H1 (cell line): ENCODE measurements at regions not wholly inside any gene's neighbourhood (a gene's known extent, or its start where the extent isn't known, plus 50 kb on each side); places are given as distances from the start of the nearest gene placed in this dataset.

Source experiments
- CTCF ChIA-PET: fragments of 300-600 bp; sonication (Branson Sonifier 250); formaldehyde crosslinking; loops from one replicate; lab custom pipeline; 2021; ENCODE audit not compliant: partially characterized antibody; lab: Charles Lee
- POLR2A ChIA-PET: fragments of 300-600 bp; sonication (Branson Sonifier 250); formaldehyde crosslinking; loops from one replicate; lab custom pipeline; 2021; ENCODE audit warnings: inconsistent platforms; ENCODE audit not compliant: partially characterized antibody; lab: Charles Lee
- DNase-seq, 2 experiments: peaks; one replicate each; pipeline versions ENCODE4 v3.0.0 to v3.0.0-alpha.2; 2010 to 2022; ENCODE audit warnings: low spot score in 2 of 2, low read depth in 1 of 2, mixed read lengths in 1 of 2
- FAIRE-seq: peaks from 2 replicates; lab custom pipeline; 2011; peaks lifted over from hg19 to GRCh38; lab: Jason Lieb, UNC
- H2AFZ ChIP-seq: 2 replicates; pipeline ENCODE4 v1.8.1; 2012; ENCODE audit warnings: low read length, inconsistent platforms
- H2AK5ac ChIP-seq: 2 replicates; pipeline ENCODE4 v1.6.1; 2013; ENCODE audit warnings: low read depth, low read length
- H2BK120ac ChIP-seq: replicated peaks from 2 replicates; pipeline ENCODE3; 2013; ENCODE audit warnings: low read depth, low read length, inconsistent platforms
- H2BK12ac ChIP-seq: 2 replicates; pipeline ENCODE4 v1.6.1; 2013; ENCODE audit warnings: low read depth, low read length
- H2BK15ac ChIP-seq: 2 replicates; pipeline ENCODE4 v1.6.1; 2013; ENCODE audit warnings: low read length
- H2BK20ac ChIP-seq: 2 replicates; pipeline ENCODE4 v1.6.1; 2013; ENCODE audit warnings: low read length
- H2BK5ac ChIP-seq: 2 replicates; pipeline ENCODE4 v1.6.1; 2013; ENCODE audit warnings: low read depth, low read length
- H3K14ac ChIP-seq: 2 replicates; pipeline ENCODE4 v1.6.1; 2013; ENCODE audit warnings: inconsistent platforms; ENCODE audit not compliant: insufficient read length
- H3K18ac ChIP-seq: 2 replicates; pipeline ENCODE4 v1.6.1; 2013; ENCODE audit warnings: low read length; ENCODE audit errors: extremely low read depth
- H3K23ac ChIP-seq: 2 replicates; pipeline ENCODE4 v1.6.1; 2013; ENCODE audit warnings: inconsistent platforms; ENCODE audit not compliant: insufficient read length
- H3K23me2 ChIP-seq: 2 replicates; pipeline ENCODE4 v1.6.1; 2013; ENCODE audit warnings: low read depth, low read length
- H3K27ac ChIP-seq: 2 replicates; pipeline ENCODE4 v1.6.1; 2011; ENCODE audit warnings: low read depth, low read length, inconsistent platforms
- H3K27me3 ChIP-seq, 4 experiments: replicated peaks in 1 of 4; 1 replicate in 1 of 4; 2 replicates in 3 of 4; pipeline versions ENCODE4 v1.6.1 to v1.8.1; 2011 to 2013; ENCODE audit warnings: low read length in 3 of 4, mild to moderate bottlenecking in 3 of 4, inconsistent platforms in 2 of 4, mixed read lengths in 2 of 4, moderate library complexity in 1 of 4; ENCODE audit not compliant: control insufficient read depth in 3 of 4, insufficient read depth in 3 of 4; ENCODE audit errors: extremely low read depth in 1 of 4
- H3K36me3 ChIP-seq, 4 experiments: 2 replicates each; pipeline versions ENCODE4 v1.6.1 to v1.8.1; 2011 to 2013; ENCODE audit warnings: mild to moderate bottlenecking in 4 of 4, low read length in 3 of 4, moderate library complexity in 2 of 4, control low read depth in 1 of 4, inconsistent platforms in 1 of 4; ENCODE audit not compliant: insufficient read depth in 4 of 4, control insufficient read depth in 2 of 4
- H3K4ac ChIP-seq: replicated peaks from 2 replicates; pipeline ENCODE3; 2013; ENCODE audit warnings: low read length, low read depth, mixed read lengths, inconsistent platforms; ENCODE audit not compliant: insufficient read length
- H3K4me1 ChIP-seq, 4 experiments: replicated peaks in 1 of 4; 1 replicate in 1 of 4; 2 replicates in 3 of 4; pipeline versions ENCODE4 v1.6.1 to v1.8.1; 2011 to 2013; ENCODE audit warnings: low read length in 3 of 4, inconsistent platforms in 2 of 4, mixed read lengths in 1 of 4; ENCODE audit not compliant: insufficient read depth in 4 of 4, control insufficient read depth in 3 of 4
- H3K4me2 ChIP-seq, 2 experiments: 2 replicates each; pipeline versions ENCODE4 v1.6.1 to v1.8.1; 2011 to 2013; ENCODE audit warnings: low read depth in 2 of 2, low read length in 2 of 2, control low read depth in 1 of 2, inconsistent platforms in 1 of 2, mild to moderate bottlenecking in 1 of 2; ENCODE audit not compliant: insufficient read depth in 1 of 2
- H3K4me3 ChIP-seq, 4 experiments: fragments of 200-600, 300-600 bp in 1 of 4; sonication (generic), shearing (Covaris generic), sonication (Bioruptor Twin) in 1 of 4; 2 replicates each; pipeline versions ENCODE4 v1.5.1 to v1.8.1; 2011 to 2016; ENCODE audit warnings: low read length in 4 of 4, low read depth in 3 of 4, control low read depth in 2 of 4, inconsistent platforms in 2 of 4, mild to moderate bottlenecking in 2 of 4, mixed read lengths in 1 of 4, moderate library complexity in 1 of 4; ENCODE audit not compliant: insufficient read depth in 2 of 4; ENCODE audit errors: extremely low read depth in 1 of 4
- H3K56ac ChIP-seq: replicated peaks from 2 replicates; pipeline ENCODE3; 2013; ENCODE audit warnings: low read depth, mild to moderate bottlenecking, mixed read lengths, low read length, inconsistent platforms; ENCODE audit not compliant: insufficient read length
- H3K79me1 ChIP-seq: 2 replicates; pipeline ENCODE4 v1.6.1; 2013; ENCODE audit warnings: low read depth, low read length, control low read depth
- H3K79me2 ChIP-seq, 2 experiments: 2 replicates each; pipeline versions ENCODE4 v1.6.1 to v1.8.1; 2012 to 2013; ENCODE audit warnings: low read length in 2 of 2, mild to moderate bottlenecking in 2 of 2, inconsistent platforms in 1 of 2; ENCODE audit not compliant: insufficient read depth in 2 of 2, control insufficient read depth in 1 of 2
- H3K9ac ChIP-seq, 4 experiments: replicated peaks in 1 of 4; 1 replicate in 1 of 4; 2 replicates in 3 of 4; pipeline versions ENCODE4 v1.6.1 to v1.8.1; 2011 to 2013; ENCODE audit warnings: low read depth in 3 of 4, low read length in 3 of 4, control low read depth in 2 of 4, mild to moderate bottlenecking in 2 of 4, moderate library complexity in 2 of 4, inconsistent platforms in 1 of 4; ENCODE audit errors: extremely low read depth in 1 of 4
- H3K9me3 ChIP-seq, 2 experiments: 2 replicates each; pipeline versions ENCODE4 v1.6.1 to v1.8.1; 2012 to 2013; ENCODE audit warnings: mild to moderate bottlenecking in 2 of 2, moderate library complexity in 2 of 2, control low read depth in 1 of 2, inconsistent platforms in 1 of 2, low read depth in 1 of 2, low read length in 1 of 2, mixed read lengths in 1 of 2; ENCODE audit not compliant: insufficient read depth in 2 of 2
- H4K20me1 ChIP-seq, 2 experiments: replicated peaks in 1 of 2; 2 replicates each; pipeline versions ENCODE3 to v1.8.1; 2011 to 2013; ENCODE audit warnings: inconsistent platforms in 2 of 2, low read length in 2 of 2, mild to moderate bottlenecking in 1 of 2; ENCODE audit not compliant: insufficient read depth in 2 of 2, control insufficient read depth in 1 of 2
- H4K5ac ChIP-seq: 2 replicates; pipeline ENCODE4 v1.6.1; 2013; ENCODE audit warnings: low read length, low read depth, mixed read lengths, inconsistent platforms; ENCODE audit not compliant: insufficient read length
- H4K8ac ChIP-seq: 2 replicates; pipeline ENCODE4 v1.8.0; 2013; ENCODE audit warnings: mild to moderate bottlenecking, moderate library complexity, low read length, inconsistent platforms; ENCODE audit not compliant: insufficient read depth; ENCODE audit errors: extremely low read depth
- H4K91ac ChIP-seq: replicated peaks from 2 replicates; pipeline ENCODE3; 2013; ENCODE audit warnings: low read length, mixed read lengths, inconsistent platforms; ENCODE audit not compliant: insufficient read length
- CBX8 ChIP-seq: fragments of 300-800, 300-1000 bp; sonication (generic); IDR thresholded peaks from 2 replicates; pipeline ENCODE4 v1.7.1; 2016; ENCODE audit warnings: low read depth, low read length, borderline replicate concordance
- GTF2F1 ChIP-seq: IDR thresholded peaks from 2 replicates; pipeline ENCODE4 v1.6.1; 2012; ENCODE audit warnings: low read depth, low read length, improper control_type of control experiment, borderline replicate concordance
- MAX ChIP-seq: IDR thresholded peaks from 2 replicates; pipeline ENCODE4 v1.6.1; 2012; ENCODE audit warnings: inconsistent platforms
- SAP30 ChIP-seq: fragments of 300-600 bp; sonication (generic); IDR thresholded peaks from 2 replicates; pipeline ENCODE4 v1.7.1; 2012; ENCODE audit warnings: low read length, moderate library complexity, mild to moderate bottlenecking, inconsistent platforms; ENCODE audit not compliant: insufficient read depth, insufficient replicate concordance
- ZNF274 ChIP-seq: IDR thresholded peaks from 2 replicates; pipeline ENCODE4 v1.7.0; 2012; ENCODE audit warnings: low read length, borderline replicate concordance; ENCODE audit errors: extremely low read depth
- WGBS, 2 experiments: shearing (Covaris generic) in 1 of 2; methylation state at CpG; one replicate each; pipeline versions ENCODE4 v1.1.6 to v1.1.7; 2013 to 2015; ENCODE audit warnings: low lambda C conversion rate in 2 of 2, mixed read lengths in 2 of 2, inconsistent platforms in 1 of 2, low coverage in 1 of 2, missing lambda C conversion rate in 1 of 2; ENCODE audit not compliant: insufficient replicate concordance in 2 of 2, insufficient coverage in 1 of 2, insufficient read length in 1 of 2; ENCODE audit errors: extremely low coverage in 1 of 2, missing lambda C conversion rate in 1 of 2; 5-methylcytosine and 5-hydroxymethylcytosine counted together

GRCh38 chr20:24731312-24731711 lies 217.8 kb upstream of the CST7 start:
- WGBS, 2 experiments: 83% methylated on average over 9 of the region's 10 CpGs; no CpG with 5 or more reads in 1 of the 2 experiments
- H3K36me3 ChIP-seq: no peaks in the 10 kb centered on the region
- no peak overlapping the region for H3K14ac ChIP-seq
- H4K5ac ChIP-seq: no peak overlapping the region
- ChIA-PET CTCF (no interaction called here), POLR2A (no interaction called here)
- H2AFZ ChIP-seq: no peak overlapping the region
- H2AK5ac ChIP-seq: no peak overlapping the region
- H3K56ac ChIP-seq: no peak overlapping the region
- no peak overlapping the region for H3K9ac ChIP-seq
- no peak overlapping the region for H3K4me3 ChIP-seq
- H3K23me2 ChIP-seq: peaks cover 10% of the 10 kb centered on the region; the same call in 1 of the 2 replicates
- no peaks in the 10 kb centered on the region for H3K79me2 ChIP-seq
- peaks cover 0 to 3% of the 10 kb centered on the region in 2 experiments; a peak in 1 of 4 replicates for H3K9me3 ChIP-seq
- no peak overlapping the region for H2BK120ac ChIP-seq
- H2BK12ac ChIP-seq: no peak overlapping the region
- H2BK15ac ChIP-seq: no peak overlapping the region
- no peak overlapping the region for H3K18ac ChIP-seq
- H2BK20ac ChIP-seq: no peak overlapping the region
- no peaks in the 10 kb centered on the region for H4K20me1 ChIP-seq
- H4K8ac ChIP-seq: no peak overlapping the region
- H3K27ac ChIP-seq: no peak overlapping the region
- no peak overlapping the region for H4K91ac ChIP-seq
- no peak overlapping the region for H2BK5ac ChIP-seq
- H3K23ac ChIP-seq: no peak overlapping the region
- peaks cover 0 to 5% (median 2%) of the 10 kb centered on the region in 4 experiments; a peak in 3 of 7 replicates for H3K4me1 ChIP-seq
- FAIRE-seq (no peak), DNase-seq (peak in 1 of 2 experiments; percentile 32)
- no peaks in the 10 kb centered on the region for H3K27me3 ChIP-seq
- no peaks in the 10 kb centered on the region for H3K79me1 ChIP-seq
- H3K4ac ChIP-seq: no peak overlapping the region
- no peak overlapping the region for H3K4me2 ChIP-seq
- TF ChIP-seq CBX8 (no peak), SAP30 (no peak), GTF2F1 (no peak), MAX (no peak), ZNF274 (no peak)
